ENCODE measurements at regions not wholly inside any gene's neighbourhood (a gene's known extent, or its start where the extent isn't known, plus 50 kb on each side); places are given as distances from the start of the nearest gene placed in this dataset.

DNA sequence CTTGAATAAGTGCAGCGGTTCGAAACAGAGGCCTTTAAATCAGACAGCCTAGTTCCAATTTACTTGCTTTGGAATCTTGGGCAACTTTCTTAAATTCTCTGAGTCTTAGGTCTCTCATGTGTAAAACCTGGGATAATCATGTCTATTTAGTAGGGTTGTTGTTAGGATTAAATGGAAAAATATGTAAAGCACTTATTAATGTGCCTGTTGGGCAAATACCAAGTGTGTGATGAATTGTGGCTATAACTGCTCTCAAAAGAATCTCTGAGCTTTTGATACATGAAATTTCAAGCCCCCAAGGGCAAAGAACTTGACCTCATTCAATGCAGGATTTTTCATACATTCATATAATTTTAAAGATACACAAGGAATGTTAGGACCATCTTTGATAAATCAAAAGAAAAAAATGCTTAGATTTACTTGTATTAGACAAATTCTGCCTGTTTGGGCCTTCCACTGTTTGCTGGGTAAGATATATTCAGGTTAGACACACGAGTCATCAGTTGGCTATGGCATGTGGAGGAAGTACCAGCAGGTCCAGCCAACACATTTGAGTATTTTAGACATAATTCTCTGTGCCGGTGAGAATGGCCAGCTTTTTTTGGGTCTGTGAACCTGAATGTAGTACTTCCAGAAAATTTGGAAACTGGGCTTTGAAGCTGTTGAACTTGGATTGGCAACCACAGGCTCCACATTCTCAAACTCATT, 241.4 kb upstream of the CNKSR2 start:
- TF ChIP-seq POLR2A (IDR thresholded peaks at IDR 0.05; ENCODE audit: borderline replicate concordance, extremely low read depth, insufficient read depth, insufficient read length), result no peak
- no peak for TF ChIP-seq RAD21 (IDR thresholded peaks at IDR 0.05; ENCODE audit: low read depth)
- no peak for TF ChIP-seq CTCF (IDR thresholded peaks at IDR 0.05 in 2 of 3, conservative IDR thresholded peaks at IDR 0.05 in 1 of 3; ENCODE audit: borderline replicate concordance in 1 of 3, insufficient read depth in 1 of 3, low read depth in 2 of 3, low read length in 2 of 3)
- TF ChIP-seq EZH2 (IDR thresholded peaks at IDR 0.05), result no peak
- no peak for TF ChIP-seq SIN3A (IDR thresholded peaks at IDR 0.05; ENCODE audit: low read depth)
- no peak for TF ChIP-seq EZH2phosphoT487 (IDR thresholded peaks at IDR 0.05; ENCODE audit: borderline replicate concordance)
- TF ChIP-seq, protein P1, sequence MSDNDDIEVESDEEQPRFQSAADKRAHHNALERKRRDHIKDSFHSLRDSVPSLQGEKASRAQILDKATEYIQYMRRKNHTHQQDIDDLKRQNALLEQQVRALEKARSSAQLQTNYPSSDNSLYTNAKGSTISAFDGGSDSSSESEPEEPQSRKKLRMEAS (IDR thresholded peaks at IDR 0.05), result no peak
- TF ChIP-seq POLR2AphosphoS5 (IDR thresholded peaks at IDR 0.05; ENCODE audit: low read depth, low read length), result no peak
- no peak for TF ChIP-seq YY1 (IDR thresholded peaks at IDR 0.05; ENCODE audit: extremely low read depth, insufficient replicate concordance, low read depth, low read length)
- no peak for TF ChIP-seq JUND (IDR thresholded peaks at IDR 0.05)
- TF ChIP-seq EGR1 (IDR thresholded peaks at IDR 0.05; ENCODE audit: low read depth), result no peak
- no peak for TF ChIP-seq REST (IDR thresholded peaks at IDR 0.05; ENCODE audit: low read depth)
- TF ChIP-seq, protein P2, sequence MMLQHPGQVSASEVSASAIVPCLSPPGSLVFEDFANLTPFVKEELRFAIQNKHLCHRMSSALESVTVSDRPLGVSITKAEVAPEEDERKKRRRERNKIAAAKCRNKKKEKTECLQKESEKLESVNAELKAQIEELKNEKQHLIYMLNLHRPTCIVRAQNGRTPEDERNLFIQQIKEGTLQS (IDR thresholded peaks at IDR 0.05), result no peak
- TF ChIP-seq CEBPB (IDR thresholded peaks at IDR 0.05; ENCODE audit: low read depth), result no peak
